Adrenal gland (tissue), 9 donors: ENCODE measurements at regions not wholly inside any gene's neighbourhood (a gene's known extent, or its start where the extent isn't known, plus 50 kb on each side); places are given as distances from the start of the nearest gene placed in this dataset.

Experiments
- DNase-seq, 7 donors: peaks; one replicate each; pipeline ENCODE4 v3.0.0-alpha.2; 2019 to 2020
- H3K27ac ChIP-seq, 5 donors: fragments of 200-600 bp; sonication (generic) in 4 of 5; 1 replicate in 3 of 5; 2 replicates in 2 of 5; pipeline versions ENCODE4 v1.5.1 to v1.8.0; 2016 to 2020; ENCODE audit warnings: mild to moderate bottlenecking in 1 of 5
- H3K27me3 ChIP-seq: fragments of 200-600 bp; 2 replicates; pipeline ENCODE4 v1.8.0; 2021
- H3K36me3 ChIP-seq, 2 donors: fragments of 200-600 bp; replicated peaks in 1 of 2; 1 replicate in 1 of 2; 2 replicates in 1 of 2; pipeline versions ENCODE4 v1.5.1 to v1.8.0; 2018 to 2022
- H3K4me1 ChIP-seq, 2 donors: fragments of 200-600 bp; replicated peaks in 1 of 2; 1 replicate in 1 of 2; 2 replicates in 1 of 2; pipeline versions ENCODE4 v1.5.1 to v1.8.0; 2018 to 2021
- H3K4me3 ChIP-seq, 4 donors: fragments of 200-600 bp; sonication (generic) in 3 of 4; one replicate each; pipeline ENCODE4 v1.5.1; 2016 to 2018
- H3K9me3 ChIP-seq, 3 donors: fragments of 200-600 bp; sonication (generic) in 1 of 3; replicated peaks in 1 of 3; 1 replicate in 2 of 3; 2 replicates in 1 of 3; pipeline versions ENCODE4 v1.5.1 to v1.8.0; 2016 to 2021
- CTCF ChIP-seq, 6 experiments: fragments of 450-650 bp in 4 of 6; fragments of 200-600 bp in 2 of 6; sonication (generic) in 1 of 6; IDR thresholded peaks; 1 replicate in 5 of 6; 2 replicates in 1 of 6; pipeline versions ENCODE4 v1.5.1 to v1.8.0; 2016 to 2021; ENCODE audit warnings: antibody characterized with exemption in 6 of 6, mild to moderate bottlenecking in 2 of 6, moderate library complexity in 1 of 6
- POLR2A ChIP-seq, 2 donors: fragments of 450-650 bp; IDR thresholded peaks; one replicate each; pipeline ENCODE4 v1.6.1; 2017; ENCODE audit warnings: antibody characterized with exemption in 2 of 2, mild to moderate bottlenecking in 2 of 2, moderate library complexity in 1 of 2
- WGBS, 4 donors: extraction: QIAGEN DNeasy Blood & Tissue Kit in 2 of 4; methylation state at CpG; one replicate each; pipeline versions ENCODE4 v1.1.5 to v1.1.7; 2013 to 2017; 5-methylcytosine and 5-hydroxymethylcytosine counted together
- intact Hi-C, 2 donors: fragments of 100-400 bp; cut with DNase I; formaldehyde crosslinking; loops; one replicate each; pipeline versions ENCODE4 v1.14.1 to v1.15.0; 2022 to 2023
- donor health status: healthy with polysubstance abuse.
- donor health status: Bipolar disorder and iron deficiency.
- donor health status: DM: yes; HTN: yes; CAD: no.
- donor health status: DM: no; HTN: no; CAD: no.
- donor health status: DM: no; HTN: no; CAD: no.

- Histone ChIP-seq H3K27me3 (no peaks in the 10 kb centered on the region), H3K4me3 (no peak overlapping the region), H3K4me1 (no peaks in the 10 kb centered on the region), H3K9me3 (no peaks in the 10 kb centered on the region), H3K27ac (no peak overlapping the region), H3K36me3 (no peaks in the 10 kb centered on the region)
- 79 to 91% (median 86%) methylated on average over 3 of the region's 3 CpGs for WGBS, 4 donors
- intact Hi-C loops, result no loop called here
- no peak for DNase-seq
- TF ChIP-seq POLR2A (IDR thresholded peaks at IDR 0.05) (no peak), CTCF (IDR thresholded peaks at IDR 0.05) (no peak)
Measured at GRCh38 chr12:71262466-71262865, 104.7 kb upstream of the TSPAN8 start.

- no peak overlapping the region for H3K27ac ChIP-seq
- TF ChIP-seq POLR2A (IDR thresholded peaks at IDR 0.05) (no peak), CTCF (IDR thresholded peaks at IDR 0.05) (no peak)
- intact Hi-C loops, result no loop called here
Measured at GRCh38 chr12:71252473-71252872, 94.7 kb upstream of the TSPAN8 start.

GRCh38 chr12:71250166-71250565 is 92.4 kb upstream of the TSPAN8 start:
- Histone ChIP-seq H3K4me3 (no peak overlapping the region), H3K9me3 (peaks cover 0 to 9% (median 4%) of the 10 kb centered on the region in 3 donors), H3K27me3 (no peaks in the 10 kb centered on the region), H3K4me1 (no peaks in the 10 kb centered on the region), H3K27ac (no peak overlapping the region), H3K36me3 (no peaks in the 10 kb centered on the region)
- WGBS, 4 donors, result 51 to 71% (median 62%) methylated on average over 4 of the region's 4 CpGs
- intact Hi-C loops, result no loop called here
- no peak for TF ChIP-seq POLR2A (IDR thresholded peaks at IDR 0.05)
- TF ChIP-seq CTCF (IDR thresholded peaks at IDR 0.05), result no peak
- no peak for DNase-seq

More at GRCh38 chr12:71252473-71252872, 94.7 kb upstream of the TSPAN8 start:
- 64 to 71% (median 67%) methylated on average over 2 of the region's 2 CpGs for WGBS, 4 donors
- Histone ChIP-seq H3K9me3 (peaks cover 0 to 9% (median 4%) of the 10 kb centered on the region in 3 donors), H3K27me3 (no peaks in the 10 kb centered on the region), H3K4me3 (no peak overlapping the region), H3K4me1 (no peaks in the 10 kb centered on the region), H3K36me3 (no peaks in the 10 kb centered on the region)
- DNase-seq, result no peak

- DNase-seq, result no peak
- 52 to 67% (median 58%) methylated on average over 1 of the region's 1 CpG for WGBS, 4 donors
- intact Hi-C loops, result no loop called here
Measured at GRCh38 chr12:71243370-71243769, 85.6 kb upstream of the TSPAN8 start.

GRCh38 chr12:71242511-71242910 is 84.7 kb upstream of the TSPAN8 start:
- H3K27ac ChIP-seq, result no peak overlapping the region
- H3K4me3 ChIP-seq, result no peak overlapping the region
- H3K27me3 ChIP-seq, result no peaks in the 10 kb centered on the region
- H3K9me3 ChIP-seq, result no peaks in the 10 kb centered on the region
- DNase-seq, result no peak
- intact Hi-C loops, result no loop called here
- 58 to 65% (median 62%) methylated on average over 2 of the region's 2 CpGs for WGBS, 4 donors
- no peaks in the 10 kb centered on the region for H3K36me3 ChIP-seq
- TF ChIP-seq POLR2A (IDR thresholded peaks at IDR 0.05) (no peak), CTCF (IDR thresholded peaks at IDR 0.05) (no peak)
- H3K4me1 ChIP-seq, result no peaks in the 10 kb centered on the region

More at GRCh38 chr12:71243370-71243769, 85.6 kb upstream of the TSPAN8 start:
- H3K36me3 ChIP-seq, result no peaks in the 10 kb centered on the region
- H3K27me3 ChIP-seq, result no peaks in the 10 kb centered on the region
- H3K27ac ChIP-seq, result no peak overlapping the region
- H3K4me3 ChIP-seq, result no peak overlapping the region
- H3K9me3 ChIP-seq, result no peaks in the 10 kb centered on the region
- TF ChIP-seq POLR2A (IDR thresholded peaks at IDR 0.05), result no peak
- H3K4me1 ChIP-seq, result no peaks in the 10 kb centered on the region
